Gastrocnemius medialis (tissue), 4 donors: ENCODE measurements at regions not wholly inside any gene's neighbourhood (a gene's known extent, or its start where the extent isn't known, plus 50 kb on each side); places are given as distances from the start of the nearest gene placed in this dataset.

Experiments used
- ATAC-seq, 2 donors: fragments of 150-250 bp; one replicate each; pipeline ENCODE4 v1.9.1; 2016
- DNase-seq, 2 donors: peaks; one replicate each; pipeline ENCODE4 v3.0.0-alpha.2; 2019
- H3K27ac ChIP-seq, 4 donors: fragments of 200-600 bp; sonication (generic); 1 replicate in 1 of 4; 2 replicates in 3 of 4; pipeline ENCODE4 v1.5.1; 2016 to 2018; ENCODE audit warnings: mild to moderate bottlenecking in 2 of 4, moderate library complexity in 1 of 4
- H3K27me3 ChIP-seq, 3 donors: fragments of 200-600 bp; sonication (generic) in 2 of 3; 1 replicate in 1 of 3; 2 replicates in 2 of 3; pipeline versions ENCODE4 v1.5.1 to v1.6.0; 2016 to 2019; ENCODE audit warnings: mild to moderate bottlenecking in 1 of 3, moderate library complexity in 1 of 3
- H3K36me3 ChIP-seq, 2 donors: fragments of 200-600 bp; sonication (generic) in 1 of 2; one replicate each; pipeline ENCODE4 v1.5.1; 2017 to 2018
- H3K4me1 ChIP-seq, 2 donors: fragments of 200-600 bp; sonication (generic) in 1 of 2; one replicate each; pipeline ENCODE4 v1.5.1; 2016 to 2017; ENCODE audit warnings: mild to moderate bottlenecking in 2 of 2
- H3K4me3 ChIP-seq, 4 donors: fragments of 200-600 bp; sonication (generic) in 3 of 4; 1 replicate in 1 of 4; 2 replicates in 3 of 4; pipeline ENCODE4 v1.5.1; 2016 to 2019; ENCODE audit warnings: mild to moderate bottlenecking in 2 of 4
- H3K9me3 ChIP-seq, 3 donors: fragments of 200-600 bp; sonication (generic) in 2 of 3; 1 replicate in 1 of 3; 2 replicates in 2 of 3; pipeline ENCODE4 v1.5.1; 2016 to 2019
- CTCF ChIP-seq, 5 experiments: fragments of 450-650 bp in 3 of 5; fragments of 200-600 bp in 2 of 5; sonication (generic) in 2 of 5; IDR thresholded peaks in 4 of 5; conservative IDR thresholded peaks in 1 of 5; 1 replicate in 4 of 5; 2 replicates in 1 of 5; pipeline ENCODE4 v1.5.1; 2016 to 2019; ENCODE audit warnings: antibody characterized with exemption in 5 of 5, mild to moderate bottlenecking in 3 of 5, moderate library complexity in 3 of 5
- POLR2A ChIP-seq, 2 donors: fragments of 450-650 bp; IDR thresholded peaks; one replicate each; pipeline ENCODE4 v1.6.1; 2017; ENCODE audit warnings: antibody characterized with exemption in 2 of 2, mild to moderate bottlenecking in 2 of 2, moderate library complexity in 2 of 2
- in situ Hi-C, 4 donors: fragments of 200-750 bp; cut with MboI; loops; one replicate each; pipeline versions ENCODE4 v1.15.0 to v1.8.0; 2017; ENCODE audit warnings: low sequenced_read_pairs in 4 of 4
- intact Hi-C: fragments of 100-400 bp; cut with DNase I; formaldehyde crosslinking; loops from one replicate; pipeline ENCODE4 v1.15.1; 2023; ENCODE audit warnings: low total_unique reads

- Histone ChIP-seq H3K27me3 (no peaks in the 10 kb centered on the region), H3K4me1 (no peaks in the 10 kb centered on the region), H3K4me3 (no peak overlapping the region), H3K9me3 (no peaks in the 10 kb centered on the region), H3K27ac (no peak overlapping the region), H3K36me3 (no peaks in the 10 kb centered on the region)
- no peak for DNase-seq
- in situ Hi-C loops: no loop called here
- TF ChIP-seq POLR2A (IDR thresholded peaks at IDR 0.05) (no peak), CTCF (IDR thresholded peaks at IDR 0.05 in 4 of 5, conservative IDR thresholded peaks at IDR 0.05 in 1 of 5) (no peak)
- intact Hi-C loops: no loop called here
- no peak for ATAC-seq
Observed at GRCh38 chr18:23333827-23334226, 119.3 kb upstream of the RIOK3 start.

DNA sequence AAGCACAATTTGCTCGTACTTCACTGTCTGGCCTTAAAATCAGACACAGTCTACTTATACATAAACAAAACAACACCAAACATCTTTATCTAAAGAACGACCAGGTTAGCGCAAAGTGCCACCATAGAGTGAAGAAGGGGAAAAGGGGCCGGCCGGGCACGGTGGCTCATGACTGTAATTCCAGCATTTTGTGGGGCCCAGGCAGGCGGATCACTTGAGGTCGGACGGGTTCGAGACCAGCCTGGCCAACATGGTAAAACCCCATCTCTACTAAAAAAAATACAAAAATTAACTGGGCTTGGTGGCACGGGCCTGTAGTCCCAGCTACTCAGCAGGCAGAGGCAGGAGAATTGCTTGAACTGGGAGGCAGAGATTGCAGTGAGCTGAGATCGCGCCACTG, 118.5 kb upstream of the RIOK3 start:
- DNase-seq: no peak
- Histone ChIP-seq H3K36me3 (no peaks in the 10 kb centered on the region), H3K27ac (no peak overlapping the region), H3K4me3 (no peak overlapping the region), H3K27me3 (no peaks in the 10 kb centered on the region), H3K4me1 (no peaks in the 10 kb centered on the region), H3K9me3 (no peaks in the 10 kb centered on the region)
- ATAC-seq: no peak
- intact Hi-C loops: no loop called here
- in situ Hi-C loops: no loop called here
- no peak for TF ChIP-seq CTCF (IDR thresholded peaks at IDR 0.05 in 4 of 5, conservative IDR thresholded peaks at IDR 0.05 in 1 of 5)
- TF ChIP-seq POLR2A (IDR thresholded peaks at IDR 0.05): no peak

DNA sequence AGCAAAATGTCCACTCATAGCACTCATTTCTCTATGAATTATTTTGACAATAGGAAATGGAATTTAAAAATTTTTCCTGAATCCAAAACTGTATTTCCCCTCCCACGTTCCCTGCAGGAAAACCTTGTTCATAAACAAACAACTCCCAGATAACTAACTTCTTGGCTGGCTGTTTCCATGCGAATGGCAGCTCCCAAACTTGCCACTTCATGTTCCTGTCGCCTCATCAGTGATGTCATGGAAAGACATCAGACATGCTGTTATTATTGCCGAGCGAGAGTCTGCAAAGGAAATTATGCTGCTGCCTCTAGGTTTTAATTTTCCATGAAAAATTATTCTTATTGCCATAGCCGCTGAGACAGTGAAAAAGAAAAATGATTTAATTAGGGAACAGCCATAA, 117.0 kb upstream of the RIOK3 start:
- no peak overlapping the region for H3K4me3 ChIP-seq
- no peak for ATAC-seq
- no peaks in the 10 kb centered on the region for H3K4me1 ChIP-seq
- no peaks in the 10 kb centered on the region for H3K36me3 ChIP-seq
- in situ Hi-C loops: no loop called here
- H3K9me3 ChIP-seq: no peaks in the 10 kb centered on the region
- no peak for DNase-seq
- no peaks in the 10 kb centered on the region for H3K27me3 ChIP-seq
- intact Hi-C loops: no loop called here
- TF ChIP-seq CTCF (IDR thresholded peaks at IDR 0.05 in 4 of 5, conservative IDR thresholded peaks at IDR 0.05 in 1 of 5) (no peak), POLR2A (IDR thresholded peaks at IDR 0.05) (no peak)
- H3K27ac ChIP-seq: peak overlapping the region in 1 of 4 donors; percentile 18

DNA sequence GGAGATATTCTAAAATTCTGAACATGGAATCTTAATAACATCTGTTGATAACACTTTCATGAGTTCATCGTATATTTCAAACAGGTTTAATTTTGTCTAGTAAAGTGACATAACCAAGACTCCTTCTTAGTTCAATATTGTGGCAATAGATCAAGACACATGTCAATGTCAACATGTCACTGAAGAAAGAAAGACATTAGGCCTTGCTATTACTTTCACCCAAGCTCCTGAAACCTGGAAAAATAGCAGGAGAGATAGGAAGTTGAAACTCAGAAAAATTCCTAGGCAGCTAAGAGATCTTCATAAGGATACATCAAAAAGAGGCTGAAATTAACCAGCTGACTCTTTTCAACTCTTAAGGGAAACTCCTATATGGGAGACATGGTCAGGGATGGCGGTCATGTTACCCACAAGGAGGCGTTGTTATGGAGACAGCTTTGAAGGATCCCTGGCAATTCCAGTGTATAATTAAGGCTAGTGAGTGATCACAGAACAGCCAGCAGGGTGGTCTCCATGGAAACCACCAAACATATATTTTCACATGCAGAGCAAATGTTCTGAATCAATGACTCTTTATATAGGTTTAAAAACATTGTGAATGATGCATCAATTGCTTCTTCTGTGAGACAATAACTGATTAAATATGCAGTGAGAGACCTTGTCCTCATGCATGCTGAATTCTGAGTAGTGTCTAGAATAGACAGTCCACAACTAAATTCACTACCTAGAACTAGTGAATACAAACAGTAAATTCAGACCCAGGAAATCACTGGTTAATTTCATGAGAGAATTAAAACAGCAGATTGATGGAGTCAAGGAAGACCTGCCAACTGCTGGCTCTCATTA, 115.3 kb upstream of the RIOK3 start:
- intact Hi-C loops: no loop called here
- no peak for DNase-seq
- in situ Hi-C loops: no loop called here
- Histone ChIP-seq H3K27ac (no peak overlapping the region), H3K36me3 (no peaks in the 10 kb centered on the region), H3K9me3 (no peaks in the 10 kb centered on the region), H3K27me3 (no peaks in the 10 kb centered on the region), H3K4me1 (no peaks in the 10 kb centered on the region), H3K4me3 (no peak overlapping the region)
- ATAC-seq: no peak
- TF ChIP-seq POLR2A (IDR thresholded peaks at IDR 0.05) (no peak), CTCF (IDR thresholded peaks at IDR 0.05 in 4 of 5, conservative IDR thresholded peaks at IDR 0.05 in 1 of 5) (no peak)

- TF ChIP-seq POLR2A (IDR thresholded peaks at IDR 0.05): no peak
- no peak for TF ChIP-seq CTCF (IDR thresholded peaks at IDR 0.05 in 4 of 5, conservative IDR thresholded peaks at IDR 0.05 in 1 of 5)
- intact Hi-C loops: no loop called here
- no peak for DNase-seq
- H3K27me3 ChIP-seq: no peaks in the 10 kb centered on the region
- no peaks in the 10 kb centered on the region for H3K4me1 ChIP-seq
- H3K9me3 ChIP-seq: no peaks in the 10 kb centered on the region
- no peak overlapping the region for H3K27ac ChIP-seq
- H3K36me3 ChIP-seq: no peaks in the 10 kb centered on the region
- in situ Hi-C loops: no loop called here
- H3K4me3 ChIP-seq: no peak overlapping the region
- ATAC-seq: no peak
Observed at GRCh38 chr18:23340661-23341060, 112.4 kb upstream of the RIOK3 start.
